ENCODE measurements at regions not wholly inside any gene's neighbourhood (a gene's known extent, or its start where the extent isn't known, plus 50 kb on each side); places are given as distances from the start of the nearest gene placed in this dataset.
"Not testable (repeated sequence)": the region's sequence is repeated elsewhere in the genome, so short reads cannot be mapped to it uniquely, and the experiment has no call there.

DNA sequence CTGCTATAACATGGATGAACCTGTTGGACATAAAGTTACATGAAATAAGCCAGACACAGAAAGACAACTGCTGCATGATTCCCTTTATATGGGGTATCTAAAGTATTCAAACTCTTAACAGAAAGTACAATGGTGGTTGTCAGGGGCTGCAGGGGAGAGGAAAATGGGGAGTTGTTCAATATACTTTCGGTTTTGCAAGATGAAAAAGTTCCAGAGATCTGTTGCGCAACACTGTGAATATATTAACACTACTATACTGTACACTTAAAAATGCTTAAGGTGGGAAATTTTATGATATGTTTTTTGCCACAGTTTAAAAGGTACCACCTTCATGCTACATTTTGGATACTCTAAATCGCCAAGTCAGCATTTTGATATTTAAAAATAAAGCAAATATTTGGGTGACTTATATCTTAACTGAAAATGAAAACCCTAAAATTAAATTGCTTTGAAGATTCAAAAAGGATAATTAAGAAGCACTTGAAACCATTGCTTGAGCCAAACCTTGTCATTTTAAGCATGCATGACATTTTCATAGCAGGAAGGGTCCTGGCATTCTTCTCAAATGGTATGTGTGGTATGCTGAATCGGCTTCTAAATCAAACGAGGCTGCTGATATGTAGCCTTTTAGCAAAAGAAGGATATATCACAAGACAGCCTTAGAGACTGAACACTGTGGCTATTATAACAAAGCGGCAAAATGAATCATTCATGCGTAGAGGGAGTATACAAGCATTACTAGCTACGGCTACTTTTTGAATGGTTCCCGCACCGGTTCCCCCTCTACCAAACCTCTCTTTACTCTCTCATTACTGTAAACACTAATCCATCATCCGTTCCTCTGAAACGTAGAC is 607.1 kb upstream of the DIPK2B start:
- no peak for DNase-seq

DNA sequence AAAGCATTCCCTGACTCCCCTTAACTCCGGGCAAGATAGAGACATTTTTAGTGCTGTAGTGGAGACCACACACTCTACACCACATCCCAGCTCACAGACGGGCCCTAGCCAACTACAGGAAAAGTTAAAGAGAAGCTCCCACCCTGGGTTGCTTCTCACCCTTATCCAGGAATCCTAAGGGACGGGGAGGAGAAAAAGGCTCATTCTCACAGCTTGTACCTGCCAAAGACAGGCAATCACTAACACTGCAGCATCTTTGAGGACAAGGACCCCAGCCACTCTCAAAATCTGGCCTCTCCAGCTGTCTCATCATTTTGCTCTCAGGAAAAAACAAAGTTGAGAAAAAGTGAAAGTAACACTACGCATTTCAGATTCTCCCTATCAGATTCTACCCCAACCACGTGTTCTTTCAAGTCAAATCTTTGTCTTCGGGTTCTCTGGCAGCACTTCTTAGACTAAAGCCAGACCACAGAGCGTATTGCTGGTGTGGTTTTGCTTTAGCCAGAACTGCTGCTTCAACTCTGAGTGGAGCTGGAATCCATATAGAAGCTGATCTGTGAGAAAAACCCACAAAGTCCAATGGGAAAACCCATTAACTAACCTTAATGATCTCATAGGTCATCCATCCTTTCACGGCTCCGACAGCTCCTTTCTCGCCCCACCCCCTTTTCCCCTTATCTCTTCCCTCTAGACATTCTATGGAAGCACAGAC is 605.9 kb upstream of the DIPK2B start:
- DNase-seq: no peak

DNA sequence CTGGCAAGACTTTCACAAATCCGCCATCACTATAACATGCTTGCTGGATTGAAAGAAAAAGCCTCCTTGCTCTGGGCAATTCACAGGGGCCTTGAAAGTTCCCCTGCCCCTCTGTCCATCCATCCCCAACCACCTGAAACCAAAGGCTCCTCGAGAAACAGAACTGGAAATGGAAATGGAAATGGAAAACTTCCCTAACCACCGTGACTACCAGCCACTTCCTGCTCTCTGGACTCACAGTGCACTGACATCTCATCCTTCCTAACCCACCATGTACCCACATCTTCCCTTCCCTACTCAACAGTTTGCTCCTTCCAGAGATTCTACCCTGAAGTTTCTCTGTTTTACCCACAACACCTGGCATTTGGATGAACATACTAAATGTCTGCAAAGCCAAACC is 603.6 kb upstream of the DIPK2B start:
- DNase-seq: no peak

GRCh38 chrX:45803383-45803921 is 602.8 kb upstream of the DIPK2B start:
- no peak for DNase-seq

- no peak for DNase-seq
Observed at GRCh38 chrX:45801554-45801953, 600.9 kb upstream of the DIPK2B start.

GRCh38 chrX:45800746-45801453 is 600.2 kb upstream of the DIPK2B start:
- not testable (repeated sequence) for DNase-seq

DNA sequence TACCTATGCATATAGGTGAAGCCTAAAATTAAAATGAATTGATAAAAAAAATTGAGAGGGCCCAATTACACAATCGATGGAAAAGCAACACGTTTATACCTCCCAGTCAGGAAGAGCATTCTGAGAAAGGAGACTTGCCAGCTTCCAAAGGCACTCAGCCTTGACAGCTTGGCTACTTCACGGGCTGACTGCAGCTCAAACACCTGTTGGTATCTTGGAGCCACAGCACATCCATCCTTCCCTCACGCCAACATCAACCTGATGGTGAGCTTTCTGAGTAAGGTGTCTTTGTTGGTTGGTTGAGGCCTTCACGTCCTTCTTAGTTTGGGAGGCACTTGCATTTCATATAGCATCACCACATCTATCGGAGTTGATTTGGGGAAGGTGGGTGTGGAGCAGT is 598.9 kb upstream of the DIPK2B start:
- DNase-seq: no peak

DNA sequence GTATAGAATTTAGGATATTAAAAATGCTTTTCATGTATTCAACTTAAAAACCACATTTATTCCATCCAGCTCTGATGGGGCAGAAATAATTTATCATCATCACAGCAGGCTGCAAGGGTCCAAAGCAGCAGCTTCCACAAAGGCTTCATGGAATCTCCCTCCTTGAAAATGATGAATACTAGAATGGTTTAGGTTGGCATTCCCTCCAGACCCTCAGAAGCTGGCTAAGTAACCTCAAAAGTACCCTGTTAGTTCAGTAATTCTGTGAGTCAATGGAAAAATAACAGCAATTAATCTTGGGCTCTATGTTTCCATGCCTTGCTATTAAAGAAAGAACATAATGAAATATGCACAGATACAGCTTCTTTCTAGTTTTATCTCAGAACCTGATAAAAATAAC is 594.9 kb upstream of the DIPK2B start:
- DNase-seq: no peak

GRCh38 chrX:45794995-45795337 is 594.3 kb upstream of the DIPK2B start:
- no peak for DNase-seq

- no peak for DNase-seq
Observed at GRCh38 chrX:45794323-45794994, 593.8 kb upstream of the DIPK2B start.

DNA sequence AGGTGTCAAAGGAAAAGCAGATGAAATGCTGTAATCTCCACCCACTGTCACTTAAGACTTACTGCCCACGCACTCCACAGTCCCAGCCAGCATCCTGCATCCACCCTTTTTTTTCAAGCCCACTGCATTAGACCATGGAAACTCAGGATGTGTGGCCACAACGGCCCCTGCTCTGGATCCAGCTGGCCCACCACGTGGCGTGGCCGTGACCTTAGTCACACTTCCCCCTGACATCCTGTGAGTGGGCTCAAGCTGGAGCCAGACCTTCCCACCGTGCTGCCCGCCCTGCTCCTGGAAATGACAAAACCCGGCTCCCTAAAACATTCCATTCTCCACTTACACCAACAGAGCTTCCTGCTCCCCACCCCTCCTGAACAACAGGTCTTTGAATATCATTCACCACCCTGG is 588.3 kb upstream of the DIPK2B start:
- DNase-seq: no peak

DNA sequence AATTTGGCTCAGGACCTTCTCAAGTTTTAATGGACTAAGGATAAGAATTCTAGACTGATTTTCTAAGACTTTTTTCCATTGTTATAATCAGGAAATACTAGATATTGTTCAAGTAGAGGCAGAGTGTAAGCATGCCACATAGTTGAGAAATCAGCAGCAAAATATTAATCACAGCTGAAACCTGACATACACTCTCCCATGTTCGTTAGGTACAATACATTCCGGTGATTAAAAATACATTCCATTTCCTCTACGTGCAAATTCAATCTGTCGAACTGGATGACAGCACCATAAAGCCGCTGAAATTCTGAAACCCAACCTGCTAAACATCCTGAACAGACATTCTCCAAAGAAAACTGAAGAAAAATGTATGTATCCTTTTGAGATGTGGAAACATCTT is 587.6 kb upstream of the DIPK2B start:
- DNase-seq: no peak

DNA sequence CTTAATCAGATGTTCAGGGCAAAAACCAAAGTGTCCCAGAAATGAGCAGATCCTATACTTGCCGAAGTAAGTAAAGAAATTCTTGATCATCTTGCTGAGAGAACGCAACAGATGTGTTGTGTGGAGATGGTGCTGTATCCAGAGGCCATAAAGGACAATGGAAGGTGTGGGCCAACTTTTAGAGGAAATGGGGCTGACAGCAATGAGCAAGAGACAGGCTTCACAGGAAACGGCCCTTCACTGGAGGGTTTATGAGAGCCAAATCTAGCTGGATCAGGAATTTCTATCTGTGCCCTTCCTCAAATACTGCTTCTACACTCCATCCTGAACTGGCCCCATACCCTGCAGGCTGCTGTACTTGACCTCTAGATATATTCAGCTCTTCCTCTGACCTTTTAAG is 583.9 kb upstream of the DIPK2B start:
- no peak for DNase-seq

- no peak for DNase-seq
Observed at GRCh38 chrX:45783002-45783401, 582.3 kb upstream of the DIPK2B start.

DNA sequence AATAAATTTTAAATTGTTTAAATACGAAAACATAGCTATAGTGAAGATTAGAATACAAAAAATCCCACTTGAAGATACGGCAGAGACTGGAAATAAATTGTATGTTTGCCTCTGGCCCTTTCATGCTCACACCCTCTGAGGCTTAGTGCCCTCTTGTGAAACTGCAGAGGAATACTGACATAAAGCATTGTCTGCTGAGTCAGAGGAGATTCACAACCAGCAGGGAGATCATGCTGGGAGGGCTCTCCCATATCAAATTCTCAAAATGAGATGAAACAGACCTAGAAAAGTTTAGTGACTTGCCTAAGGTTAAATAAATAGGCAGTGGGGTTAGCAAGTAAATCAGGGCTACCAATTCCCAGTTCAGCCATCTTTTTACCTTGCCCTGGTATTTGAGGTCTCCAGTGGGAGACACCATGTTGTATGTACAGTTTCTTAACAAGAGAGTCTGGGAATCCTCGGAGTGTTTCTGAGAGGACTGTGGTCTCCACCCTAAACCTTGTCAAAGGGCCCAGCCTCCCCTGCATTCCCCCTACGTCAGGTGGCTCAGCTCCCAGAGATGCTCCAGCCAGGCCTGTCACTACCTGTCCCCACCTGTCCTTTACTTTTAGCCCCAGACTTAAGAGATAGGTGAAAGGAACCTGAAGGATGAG is 581.4 kb upstream of the DIPK2B start:
- no peak for DNase-seq

DNA sequence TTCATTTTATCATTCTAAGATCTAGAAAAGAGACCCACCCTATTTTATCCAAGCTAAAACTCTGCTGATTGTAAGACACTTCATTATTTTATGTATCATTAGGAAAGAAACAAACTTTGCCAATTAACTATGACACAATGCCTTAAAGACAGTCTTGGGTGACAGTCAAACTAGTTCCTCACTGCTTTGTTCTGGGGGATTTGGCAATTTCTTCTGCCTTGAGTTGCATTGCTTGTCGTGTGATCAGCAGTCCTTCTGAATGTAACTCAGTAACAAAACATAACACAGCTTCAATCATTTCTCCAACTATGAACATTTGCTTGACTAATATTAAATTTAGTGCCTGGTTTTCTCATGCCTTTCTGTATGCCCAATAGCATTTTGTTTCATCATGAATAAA is 577.9 kb upstream of the DIPK2B start:
- DNase-seq: no peak

DNA sequence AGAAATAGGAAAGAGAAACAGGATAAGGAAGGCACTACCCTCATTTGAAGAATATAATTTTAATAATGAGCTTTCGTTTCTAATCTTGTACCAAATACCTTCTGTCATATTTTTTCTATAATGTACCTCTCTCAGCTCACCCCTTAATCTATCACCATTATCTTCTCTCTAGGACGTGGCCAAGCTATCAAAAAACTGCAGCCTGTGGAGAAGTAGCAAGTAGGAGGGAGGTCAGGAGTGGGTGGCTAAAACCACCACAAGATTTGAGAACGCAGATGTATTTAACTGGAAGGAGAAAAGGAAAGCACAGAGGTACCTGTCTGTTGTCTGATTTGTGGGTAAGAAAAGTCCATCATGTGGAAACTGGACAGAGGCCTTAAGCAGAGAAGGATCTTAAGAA is 576.7 kb upstream of the DIPK2B start:
- DNase-seq: no peak

GRCh38 chrX:45775468-45775867 is 574.8 kb upstream of the DIPK2B start:
- DNase-seq: no peak

DNA sequence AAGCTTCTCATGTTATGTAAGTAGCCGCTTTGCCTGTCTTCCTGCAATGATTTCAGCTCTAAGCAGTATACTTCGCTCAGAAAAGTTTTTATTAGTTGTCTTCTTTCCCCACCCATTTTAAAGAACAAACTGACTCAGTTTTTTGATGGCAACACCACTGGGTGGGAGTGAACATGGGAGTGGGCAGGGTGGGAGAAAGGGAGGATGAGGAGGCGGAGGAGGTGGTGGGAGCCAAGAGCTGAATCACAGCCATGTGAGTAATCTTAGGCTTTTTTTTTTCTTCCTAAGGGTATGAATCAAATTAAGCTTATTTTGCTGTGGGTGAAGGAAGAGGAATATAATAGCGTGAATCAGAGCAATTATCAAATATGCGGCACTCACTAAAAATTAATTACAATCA is 574.3 kb upstream of the DIPK2B start:
- DNase-seq: no peak

DNA sequence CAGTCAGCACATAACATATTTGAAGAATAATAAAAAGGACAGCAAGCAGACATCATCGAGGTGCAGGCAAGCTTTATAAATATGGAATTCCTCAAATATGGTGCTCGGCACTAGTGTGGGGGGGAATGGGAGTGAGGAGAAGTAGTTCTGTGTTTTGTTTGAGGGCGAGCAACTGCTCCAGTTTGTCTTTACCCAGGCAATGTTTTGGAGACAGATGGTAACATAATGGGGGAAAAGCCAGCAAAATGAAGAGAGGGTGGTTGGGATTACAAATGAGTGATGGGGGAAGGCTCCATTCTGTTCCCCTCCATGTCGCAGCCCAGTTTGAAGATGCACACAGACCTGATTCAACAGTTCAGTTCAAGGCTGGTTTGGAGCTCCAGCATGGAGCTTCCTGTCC is 572.9 kb upstream of the DIPK2B start:
- no peak for DNase-seq

DNA sequence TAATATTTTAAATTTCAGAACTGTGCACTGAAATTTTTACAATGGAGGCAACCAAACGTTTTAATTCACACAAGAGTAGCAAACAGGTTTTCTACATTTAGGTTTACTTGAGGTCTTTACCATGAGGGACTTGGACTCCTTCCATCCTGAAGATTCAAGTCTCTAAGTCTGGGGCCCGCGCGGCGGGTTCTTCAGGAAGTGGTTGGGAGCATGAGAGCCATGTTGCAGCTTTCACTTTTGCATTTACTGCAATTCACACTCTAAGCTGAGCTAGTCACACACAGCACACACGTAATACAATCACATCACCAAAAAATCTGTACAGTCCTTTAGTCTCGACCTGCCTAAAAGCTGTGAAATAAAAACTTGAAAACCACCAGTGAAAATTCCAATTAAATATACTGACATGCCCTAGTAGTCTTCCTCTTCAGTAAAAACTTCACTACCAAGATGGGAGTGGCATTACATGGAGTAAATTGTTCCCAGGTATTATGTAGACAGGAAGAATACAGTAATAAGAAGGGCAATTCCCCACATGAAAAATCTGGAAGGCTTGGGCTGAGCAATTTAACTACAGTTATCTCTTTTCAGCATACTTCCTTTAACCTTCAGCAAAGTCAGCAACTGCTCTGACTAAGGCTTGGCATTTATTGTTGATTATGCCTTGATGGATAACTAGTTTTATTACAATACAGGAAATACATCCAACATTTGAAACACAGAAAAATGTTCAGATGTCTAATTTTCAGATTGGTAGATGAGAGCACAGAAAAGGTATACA is 571.1 kb upstream of the DIPK2B start:
- no peak for DNase-seq
